ENCODE measurements at regions not wholly inside any gene's neighbourhood (a gene's known extent, or its start where the extent isn't known, plus 50 kb on each side); places are given as distances from the start of the nearest gene placed in this dataset.

DNA sequence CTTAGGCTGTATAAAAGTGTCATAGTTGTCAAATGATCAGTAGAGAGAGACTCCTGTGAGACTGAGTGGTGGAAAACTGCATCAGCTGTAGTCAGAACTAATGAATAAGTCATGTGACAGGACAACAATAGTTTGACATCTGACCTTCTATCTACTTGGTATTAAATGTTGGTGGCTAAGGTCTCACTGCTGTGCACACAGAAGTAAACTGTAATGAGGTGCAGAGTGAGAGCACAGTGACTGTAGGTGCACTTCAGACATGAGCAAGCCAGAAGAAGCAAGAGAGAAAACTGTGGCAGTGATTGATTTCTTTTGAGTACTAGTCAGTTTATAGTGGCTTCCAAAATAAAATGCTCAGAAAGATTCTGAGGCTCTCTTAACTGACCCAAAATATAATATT lies 803.6 kb downstream of the RAPGEF2 start:
- TF ChIP-seq FOSL1 (IDR thresholded peaks at IDR 0.05; ENCODE audit: low read depth), result no peak
- no peak for TF ChIP-seq SIN3A (IDR thresholded peaks at IDR 0.05; ENCODE audit: low read depth)
- TF ChIP-seq, protein P1, sequence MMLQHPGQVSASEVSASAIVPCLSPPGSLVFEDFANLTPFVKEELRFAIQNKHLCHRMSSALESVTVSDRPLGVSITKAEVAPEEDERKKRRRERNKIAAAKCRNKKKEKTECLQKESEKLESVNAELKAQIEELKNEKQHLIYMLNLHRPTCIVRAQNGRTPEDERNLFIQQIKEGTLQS (IDR thresholded peaks at IDR 0.05), result no peak
- TF ChIP-seq, protein P2, sequence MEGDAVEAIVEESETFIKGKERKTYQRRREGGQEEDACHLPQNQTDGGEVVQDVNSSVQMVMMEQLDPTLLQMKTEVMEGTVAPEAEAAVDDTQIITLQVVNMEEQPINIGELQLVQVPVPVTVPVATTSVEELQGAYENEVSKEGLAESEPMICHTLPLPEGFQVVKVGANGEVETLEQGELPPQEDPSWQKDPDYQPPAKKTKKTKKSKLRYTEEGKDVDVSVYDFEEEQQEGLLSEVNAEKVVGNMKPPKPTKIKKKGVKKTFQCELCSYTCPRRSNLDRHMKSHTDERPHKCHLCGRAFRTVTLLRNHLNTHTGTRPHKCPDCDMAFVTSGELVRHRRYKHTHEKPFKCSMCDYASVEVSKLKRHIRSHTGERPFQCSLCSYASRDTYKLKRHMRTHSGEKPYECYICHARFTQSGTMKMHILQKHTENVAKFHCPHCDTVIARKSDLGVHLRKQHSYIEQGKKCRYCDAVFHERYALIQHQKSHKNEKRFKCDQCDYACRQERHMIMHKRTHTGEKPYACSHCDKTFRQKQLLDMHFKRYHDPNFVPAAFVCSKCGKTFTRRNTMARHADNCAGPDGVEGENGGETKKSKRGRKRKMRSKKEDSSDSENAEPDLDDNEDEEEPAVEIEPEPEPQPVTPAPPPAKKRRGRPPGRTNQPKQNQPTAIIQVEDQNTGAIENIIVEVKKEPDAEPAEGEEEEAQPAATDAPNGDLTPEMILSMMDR (IDR thresholded peaks at IDR 0.05 in 2 of 3, conservative IDR thresholded peaks at IDR 0.05 in 1 of 3; ENCODE audit: borderline replicate concordance in 1 of 3, insufficient read depth in 1 of 3, low read depth in 2 of 3, low read length in 2 of 3), result no peak
- TF ChIP-seq CEBPB (IDR thresholded peaks at IDR 0.05; ENCODE audit: low read depth), result no peak
- no peak for TF ChIP-seq RAD21 (IDR thresholded peaks at IDR 0.05; ENCODE audit: low read depth)
- no peak for TF ChIP-seq EZH2 (IDR thresholded peaks at IDR 0.05)
- TF ChIP-seq, protein P3, sequence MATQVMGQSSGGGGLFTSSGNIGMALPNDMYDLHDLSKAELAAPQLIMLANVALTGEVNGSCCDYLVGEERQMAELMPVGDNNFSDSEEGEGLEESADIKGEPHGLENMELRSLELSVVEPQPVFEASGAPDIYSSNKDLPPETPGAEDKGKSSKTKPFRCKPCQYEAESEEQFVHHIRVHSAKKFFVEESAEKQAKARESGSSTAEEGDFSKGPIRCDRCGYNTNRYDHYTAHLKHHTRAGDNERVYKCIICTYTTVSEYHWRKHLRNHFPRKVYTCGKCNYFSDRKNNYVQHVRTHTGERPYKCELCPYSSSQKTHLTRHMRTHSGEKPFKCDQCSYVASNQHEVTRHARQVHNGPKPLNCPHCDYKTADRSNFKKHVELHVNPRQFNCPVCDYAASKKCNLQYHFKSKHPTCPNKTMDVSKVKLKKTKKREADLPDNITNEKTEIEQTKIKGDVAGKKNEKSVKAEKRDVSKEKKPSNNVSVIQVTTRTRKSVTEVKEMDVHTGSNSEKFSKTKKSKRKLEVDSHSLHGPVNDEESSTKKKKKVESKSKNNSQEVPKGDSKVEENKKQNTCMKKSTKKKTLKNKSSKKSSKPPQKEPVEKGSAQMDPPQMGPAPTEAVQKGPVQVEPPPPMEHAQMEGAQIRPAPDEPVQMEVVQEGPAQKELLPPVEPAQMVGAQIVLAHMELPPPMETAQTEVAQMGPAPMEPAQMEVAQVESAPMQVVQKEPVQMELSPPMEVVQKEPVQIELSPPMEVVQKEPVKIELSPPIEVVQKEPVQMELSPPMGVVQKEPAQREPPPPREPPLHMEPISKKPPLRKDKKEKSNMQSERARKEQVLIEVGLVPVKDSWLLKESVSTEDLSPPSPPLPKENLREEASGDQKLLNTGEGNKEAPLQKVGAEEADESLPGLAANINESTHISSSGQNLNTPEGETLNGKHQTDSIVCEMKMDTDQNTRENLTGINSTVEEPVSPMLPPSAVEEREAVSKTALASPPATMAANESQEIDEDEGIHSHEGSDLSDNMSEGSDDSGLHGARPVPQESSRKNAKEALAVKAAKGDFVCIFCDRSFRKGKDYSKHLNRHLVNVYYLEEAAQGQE (IDR thresholded peaks at IDR 0.05; ENCODE audit: low read depth), result no peak
- no peaks in the 10 kb centered on the region; the same call in 1 of the 2 replicates for H3K9me2 ChIP-seq (ENCODE audit: insufficient read depth)
- H3K4me3 ChIP-seq (replicated peaks in 1 of 2; ENCODE audit: low read depth in 1 of 2, low read length in 2 of 2), result no peak overlapping the region
- ATAC-seq, result no peak
- no peak overlapping the region for H2AFZ ChIP-seq (ENCODE audit: low read depth, low read length, poor library complexity, severe bottlenecking)
- CTCF ChIA-PET, result no interaction called here
- no peaks in the 10 kb centered on the region for H3K36me3 ChIP-seq (ENCODE audit: control insufficient read depth in 1 of 2, insufficient read depth in 2 of 2, low read length in 2 of 2)
- DNase-seq (ENCODE audit: low read depth, low spot score), result no peak
- no peak overlapping the region for H3K9ac ChIP-seq (ENCODE audit: low read length)
- RAD21 ChIA-PET (ENCODE audit: low non-redundant PET in 1 of 2, low total read pairs in 2 of 2, uncharacterized antibody in 2 of 2, unreplicated experiment in 2 of 2), result no interaction called here
- no TSS peak for BruUV-seq (replicated peaks)
- no peaks in the 10 kb centered on the region for H4K20me1 ChIP-seq (ENCODE audit: insufficient read depth)
- H3K9me3 ChIP-seq (ENCODE audit: control insufficient read depth in 1 of 2, insufficient read depth in 1 of 2, low read depth in 1 of 2, low read length in 2 of 2), result no peaks in the 10 kb centered on the region
- no peak overlapping the region for H3K27ac ChIP-seq (ENCODE audit: low read depth, low read length)
- POLR2A ChIA-PET, result no interaction called here
- H3K27me3 ChIP-seq (ENCODE audit: insufficient read depth, low read length), result no peaks in the 10 kb centered on the region
- no peak overlapping the region for H3K4me2 ChIP-seq (ENCODE audit: low read length)
- H3K4me1 ChIP-seq (ENCODE audit: control insufficient read depth in 1 of 2, insufficient read depth in 2 of 2, low read length in 2 of 2), result no peaks in the 10 kb centered on the region
- no peaks in the 10 kb centered on the region for H3K79me2 ChIP-seq (ENCODE audit: insufficient read depth, low read length)
- intact Hi-C loops (cut with micrococcal nuclease), result no loop called here

Measured in HCT116 (cell line).